ENCODE measurements at regions not wholly inside any gene's neighbourhood (a gene's known extent, or its start where the extent isn't known, plus 50 kb on each side); places are given as distances from the start of the nearest gene placed in this dataset.

DNA sequence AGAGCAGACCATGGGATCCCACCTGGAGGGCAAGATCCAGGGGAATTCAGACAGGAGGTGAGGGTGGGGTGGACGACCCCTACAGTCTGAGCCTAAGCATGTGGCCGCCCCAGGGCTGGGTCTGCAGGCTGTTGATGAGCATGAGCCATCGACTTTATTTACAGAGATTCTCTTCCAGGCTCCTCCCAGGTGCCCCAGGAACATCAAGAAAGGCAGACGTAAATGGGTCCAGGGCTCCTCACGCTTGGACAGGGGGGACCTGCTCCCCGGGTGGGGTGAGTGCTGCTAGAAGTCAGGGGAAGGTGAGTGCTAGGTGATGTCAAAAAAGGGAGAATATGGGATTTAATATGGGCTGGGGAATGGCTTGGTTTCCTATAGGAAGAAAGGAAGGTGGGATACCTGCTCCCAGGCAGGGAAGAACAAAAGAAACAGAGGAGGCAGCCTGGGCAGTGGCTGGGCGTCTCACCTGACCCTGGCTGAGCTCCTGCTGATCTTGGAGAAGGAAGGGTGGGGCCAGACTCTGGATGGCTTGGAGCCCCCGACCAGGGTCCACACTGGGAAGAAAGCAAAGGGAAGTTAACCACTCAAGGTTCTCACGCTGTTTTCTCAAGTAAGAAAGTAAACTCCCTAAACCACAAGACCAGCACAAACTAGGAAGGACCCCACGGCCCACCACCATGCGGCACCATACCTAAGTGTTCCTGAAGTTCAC is 162.1 kb upstream of the SHH start:
- no peak for TF ChIP-seq BHLHE40 (IDR thresholded peaks at IDR 0.05; ENCODE audit: borderline replicate concordance)
- TF ChIP-seq FOXM1 (IDR thresholded peaks at IDR 0.05; ENCODE audit: borderline replicate concordance) = no peak
- TF ChIP-seq, protein P1, sequence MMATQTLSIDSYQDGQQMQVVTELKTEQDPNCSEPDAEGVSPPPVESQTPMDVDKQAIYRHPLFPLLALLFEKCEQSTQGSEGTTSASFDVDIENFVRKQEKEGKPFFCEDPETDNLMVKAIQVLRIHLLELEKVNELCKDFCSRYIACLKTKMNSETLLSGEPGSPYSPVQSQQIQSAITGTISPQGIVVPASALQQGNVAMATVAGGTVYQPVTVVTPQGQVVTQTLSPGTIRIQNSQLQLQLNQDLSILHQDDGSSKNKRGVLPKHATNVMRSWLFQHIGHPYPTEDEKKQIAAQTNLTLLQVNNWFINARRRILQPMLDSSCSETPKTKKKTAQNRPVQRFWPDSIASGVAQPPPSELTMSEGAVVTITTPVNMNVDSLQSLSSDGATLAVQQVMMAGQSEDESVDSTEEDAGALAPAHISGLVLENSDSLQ (IDR thresholded peaks at IDR 0.05) = no peak
- no peak for TF ChIP-seq ZNF384 (IDR thresholded peaks at IDR 0.05)
- TF ChIP-seq CTBP1 (IDR thresholded peaks at IDR 0.05; ENCODE audit: borderline replicate concordance) = no peak
- no peak for TF ChIP-seq ELF4 (IDR thresholded peaks at IDR 0.05)
- no peak for TF ChIP-seq FOXK2 (IDR thresholded peaks at IDR 0.05)
- no peak for TF ChIP-seq SP1 (IDR thresholded peaks at IDR 0.05)
- TF ChIP-seq LEF1 (IDR thresholded peaks at IDR 0.05; ENCODE audit: borderline replicate concordance) = no peak
- no peak for TF ChIP-seq NFRKB (IDR thresholded peaks at IDR 0.05)
- TF ChIP-seq SUZ12 (IDR thresholded peaks at IDR 0.05) = no peak
- no peak for TF ChIP-seq HDGF (IDR thresholded peaks at IDR 0.05; ENCODE audit: borderline replicate concordance)
- no peak for TF ChIP-seq FOXA1 (IDR thresholded peaks at IDR 0.05)
- TF ChIP-seq ARNT (IDR thresholded peaks at IDR 0.05) = no peak
